Nephron (organoid): ENCODE measurements at regions not wholly inside any gene's neighbourhood (a gene's known extent, or its start where the extent isn't known, plus 50 kb on each side); places are given as distances from the start of the nearest gene placed in this dataset.
"Not testable (repeated sequence)": the region's sequence is repeated elsewhere in the genome, so short reads cannot be mapped to it uniquely, and the experiment has no call there.

Experiments
- H3K27ac Mint-ChIP-seq, 3 experiments: 2 replicates each; pipeline ENCODE4 v1.8.0; 2020; ENCODE audit warnings: mixed read lengths in 3 of 3, mild to moderate bottlenecking in 2 of 3, moderate library complexity in 1 of 3
- H3K27me3 Mint-ChIP-seq: 2 replicates; pipeline ENCODE4 v1.8.0; 2021; ENCODE audit warnings: low read depth, mild to moderate bottlenecking, moderate library complexity, mixed read lengths
- H3K36me3 Mint-ChIP-seq: 2 replicates; pipeline ENCODE4 v1.8.0; 2020; ENCODE audit warnings: low read depth, mixed read lengths
- H3K4me1 Mint-ChIP-seq: 2 replicates; pipeline ENCODE4 v1.8.0; 2020; ENCODE audit warnings: mixed read lengths
- H3K4me3 Mint-ChIP-seq, 3 experiments: 2 replicates each; pipeline ENCODE4 v1.8.0; 2020; ENCODE audit warnings: mild to moderate bottlenecking in 3 of 3, mixed read lengths in 3 of 3, moderate library complexity in 2 of 3
- H3K9me3 Mint-ChIP-seq: 2 replicates; pipeline ENCODE4 v1.8.0; 2020; ENCODE audit warnings: mixed read lengths
- TF ChIP-seq, protein P1 (sequence below), 3 experiments: fragments of 200-600 bp; sonication (generic); IDR thresholded peaks; one replicate each; pipeline ENCODE4 v1.5.0; 2021; ENCODE audit warnings: antibody characterized with exemption in 3 of 3; ENCODE audit not compliant: unreplicated experiment in 3 of 3

DNA sequence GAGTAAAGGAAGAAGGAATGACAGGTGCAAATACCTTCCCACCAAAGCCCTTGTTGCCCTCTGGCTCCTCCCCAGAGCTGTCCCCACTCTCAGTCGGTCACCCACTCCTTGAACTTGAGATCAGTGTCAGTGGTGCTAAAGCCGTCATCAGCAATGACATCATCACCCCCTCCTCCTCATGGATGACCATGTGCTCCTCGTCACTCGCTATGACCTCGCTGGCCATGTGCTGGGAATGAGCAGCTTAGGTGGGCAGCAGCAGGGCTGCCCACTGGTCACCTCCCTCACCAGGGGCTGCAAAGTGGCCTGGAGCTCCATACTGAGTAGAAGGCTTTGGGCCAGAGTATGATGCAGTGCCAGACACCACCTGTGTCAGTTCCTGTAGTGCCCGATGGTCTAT, 153.1 kb upstream of the CDK13 start:
- not testable (repeated sequence) for H3K27ac Mint-ChIP-seq, H3K4me3 Mint-ChIP-seq, H3K27me3 Mint-ChIP-seq, H3K4me1 Mint-ChIP-seq, H3K36me3 Mint-ChIP-seq, H3K9me3 Mint-ChIP-seq

DNA sequence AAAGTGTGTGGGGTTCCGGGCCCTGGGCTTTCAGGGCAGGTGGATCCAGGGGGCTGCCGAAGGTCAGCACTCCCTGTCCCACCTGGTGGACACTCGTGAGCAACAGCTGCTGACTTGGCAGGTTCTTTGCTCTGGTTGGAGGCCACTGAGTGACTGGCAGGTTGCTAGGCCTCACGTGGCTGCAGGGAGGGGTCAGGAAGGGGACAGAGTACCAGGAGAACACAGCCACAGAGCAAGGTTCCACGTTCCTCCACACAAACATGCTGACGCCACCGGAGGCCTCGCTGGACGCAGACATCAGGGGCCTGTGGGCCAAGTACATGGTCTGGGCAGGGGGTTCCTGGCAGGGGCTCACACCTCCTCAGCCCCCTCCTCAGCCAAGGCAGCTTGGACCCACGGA, 152.0 kb upstream of the CDK13 start:
- H3K27ac Mint-ChIP-seq, H3K36me3 Mint-ChIP-seq, H3K27me3 Mint-ChIP-seq, H3K4me3 Mint-ChIP-seq, H3K9me3 Mint-ChIP-seq, H3K4me1 Mint-ChIP-seq: not testable (repeated sequence)

DNA sequence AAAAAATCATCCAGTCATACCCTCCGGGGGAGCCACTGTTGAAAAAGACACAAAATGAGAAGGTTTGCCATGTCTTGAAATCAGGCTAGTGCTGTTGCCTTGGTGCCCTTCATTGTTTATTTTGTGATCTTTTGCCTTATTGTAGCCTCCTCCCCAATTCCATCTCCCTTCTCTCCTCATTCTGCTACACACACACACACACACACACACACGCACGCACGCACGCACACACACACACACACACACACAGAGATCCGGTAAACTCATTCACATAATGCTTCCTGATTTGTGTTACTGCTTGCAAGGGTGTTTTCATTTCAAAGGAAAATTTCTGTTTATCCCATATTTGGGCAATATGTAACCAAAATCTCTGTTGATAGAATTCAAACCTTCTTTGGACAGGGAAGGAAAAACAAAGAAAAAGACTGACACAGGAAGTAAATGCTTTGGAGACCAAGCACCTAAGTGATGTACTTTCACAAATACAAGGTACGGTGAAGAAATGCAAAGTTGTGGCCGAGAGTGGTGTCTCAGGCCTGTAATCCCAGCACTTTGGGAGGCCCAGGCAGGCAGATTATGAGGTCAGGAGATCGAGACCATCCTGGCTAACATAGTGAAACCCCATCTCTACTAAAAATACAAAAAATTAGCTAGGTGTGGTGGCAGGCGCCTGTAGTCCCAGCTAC, 141.1 kb upstream of the CDK13 start:
- TF ChIP-seq, protein P1, sequence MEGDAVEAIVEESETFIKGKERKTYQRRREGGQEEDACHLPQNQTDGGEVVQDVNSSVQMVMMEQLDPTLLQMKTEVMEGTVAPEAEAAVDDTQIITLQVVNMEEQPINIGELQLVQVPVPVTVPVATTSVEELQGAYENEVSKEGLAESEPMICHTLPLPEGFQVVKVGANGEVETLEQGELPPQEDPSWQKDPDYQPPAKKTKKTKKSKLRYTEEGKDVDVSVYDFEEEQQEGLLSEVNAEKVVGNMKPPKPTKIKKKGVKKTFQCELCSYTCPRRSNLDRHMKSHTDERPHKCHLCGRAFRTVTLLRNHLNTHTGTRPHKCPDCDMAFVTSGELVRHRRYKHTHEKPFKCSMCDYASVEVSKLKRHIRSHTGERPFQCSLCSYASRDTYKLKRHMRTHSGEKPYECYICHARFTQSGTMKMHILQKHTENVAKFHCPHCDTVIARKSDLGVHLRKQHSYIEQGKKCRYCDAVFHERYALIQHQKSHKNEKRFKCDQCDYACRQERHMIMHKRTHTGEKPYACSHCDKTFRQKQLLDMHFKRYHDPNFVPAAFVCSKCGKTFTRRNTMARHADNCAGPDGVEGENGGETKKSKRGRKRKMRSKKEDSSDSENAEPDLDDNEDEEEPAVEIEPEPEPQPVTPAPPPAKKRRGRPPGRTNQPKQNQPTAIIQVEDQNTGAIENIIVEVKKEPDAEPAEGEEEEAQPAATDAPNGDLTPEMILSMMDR (IDR thresholded peaks at IDR 0.05; ENCODE audit: unreplicated experiment in 3 of 3) = no peak
- no peaks in the 10 kb centered on the region for H3K9me3 Mint-ChIP-seq
- no peaks in the 10 kb centered on the region for H3K36me3 Mint-ChIP-seq
- peaks cover 12% of the 10 kb centered on the region for H3K27me3 Mint-ChIP-seq
- no peak overlapping the region for H3K27ac Mint-ChIP-seq
- H3K4me3 Mint-ChIP-seq = peak overlapping the region in 1 of 3 experiments; percentile 15
- H3K4me1 Mint-ChIP-seq = peaks cover 20% of the 10 kb centered on the region

DNA sequence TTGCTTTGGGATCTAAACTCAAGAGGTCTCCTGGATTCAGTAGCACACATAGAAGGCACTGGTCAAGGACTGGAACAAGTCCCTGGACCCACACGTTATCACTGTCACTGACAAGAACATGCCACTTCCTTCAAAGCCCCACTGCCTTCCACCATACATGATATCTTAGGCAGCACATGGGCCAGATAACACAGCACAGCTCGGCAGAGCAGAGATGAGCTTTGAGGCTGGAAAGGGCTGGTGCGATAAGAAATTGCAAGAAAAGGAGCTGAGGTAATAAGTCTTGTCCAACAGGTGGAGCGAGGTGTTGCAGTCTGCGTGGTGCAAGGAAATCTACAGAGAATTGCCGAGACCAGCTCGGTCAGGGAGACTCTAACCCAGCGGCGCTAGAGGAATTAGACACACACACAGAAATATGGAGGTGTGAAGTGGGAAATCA, 139.8 kb upstream of the CDK13 start:
- Mint-ChIP-seq H3K9me3 (no peaks in the 10 kb centered on the region), H3K27ac (no peak overlapping the region), H3K4me3 (no peak overlapping the region), H3K4me1 (peaks cover 20% of the 10 kb centered on the region), H3K36me3 (no peaks in the 10 kb centered on the region), H3K27me3 (peaks cover 12% of the 10 kb centered on the region)
- TF ChIP-seq, protein P1 (IDR thresholded peaks at IDR 0.05; ENCODE audit: unreplicated experiment in 3 of 3) = no peak

DNA sequence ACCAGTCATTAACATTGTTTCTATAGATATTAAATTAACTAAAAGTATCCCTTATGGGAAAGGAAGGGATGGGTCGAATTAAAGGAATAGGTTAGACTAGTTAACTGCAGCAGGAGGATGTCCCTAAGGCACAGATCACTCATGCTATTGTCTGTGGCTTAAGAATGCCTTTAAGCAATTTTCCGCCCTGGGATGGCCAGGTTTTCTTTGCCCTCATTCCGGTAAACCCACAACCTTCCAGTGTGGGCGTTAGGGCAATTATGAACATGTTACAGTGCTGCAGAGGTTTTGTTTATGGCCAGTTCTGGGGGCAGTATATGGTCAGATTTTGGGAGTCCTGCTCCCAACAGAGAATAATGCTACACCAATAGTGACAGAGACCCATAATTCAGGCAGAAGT, 139.3 kb upstream of the CDK13 start:
- Mint-ChIP-seq H3K36me3 (no peaks in the 10 kb centered on the region), H3K4me1 (peaks cover 23% of the 10 kb centered on the region)

DNA sequence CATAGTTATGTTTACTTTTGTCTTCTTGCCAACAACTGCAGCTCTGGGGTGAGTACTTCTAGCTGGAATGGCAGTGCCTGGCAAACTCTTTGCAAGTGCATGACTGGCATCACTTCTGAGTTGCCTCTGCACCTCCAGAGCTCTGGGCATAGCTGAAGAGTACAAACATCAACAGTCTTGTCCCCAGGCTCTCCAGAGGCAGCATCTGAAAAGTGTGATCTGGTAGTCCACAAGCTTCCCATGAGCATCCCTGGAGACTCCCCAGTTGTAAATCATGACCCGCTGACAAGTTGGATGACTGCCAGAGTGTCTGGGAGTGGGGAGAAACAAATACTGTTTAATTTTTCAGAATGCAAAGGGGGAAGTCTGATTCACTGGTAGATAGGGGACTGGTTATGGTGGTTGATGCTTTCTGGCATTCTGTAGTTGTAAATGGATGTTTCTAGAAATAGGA, 138.9 kb upstream of the CDK13 start:
- no peaks in the 10 kb centered on the region for H3K9me3 Mint-ChIP-seq

More for the DNA sequence above, 139.3 kb upstream of the CDK13 start:
- H3K9me3 Mint-ChIP-seq = no peaks in the 10 kb centered on the region
- H3K4me3 Mint-ChIP-seq = no peak overlapping the region
- peak overlapping the region in 1 of 3 experiments; percentile 80 for H3K27ac Mint-ChIP-seq
- TF ChIP-seq, protein P1 (IDR thresholded peaks at IDR 0.05; ENCODE audit: unreplicated experiment in 3 of 3) = no peak
- H3K27me3 Mint-ChIP-seq = peaks cover 12% of the 10 kb centered on the region

More for the DNA sequence above, 138.9 kb upstream of the CDK13 start:
- TF ChIP-seq, protein P1 (IDR thresholded peaks at IDR 0.05; ENCODE audit: unreplicated experiment in 3 of 3) = no peak
- Mint-ChIP-seq H3K4me1 (peaks cover 28% of the 10 kb centered on the region), H3K4me3 (no peak overlapping the region), H3K27ac (peak overlapping the region; percentile 26 to 80 (median 28)), H3K27me3 (peaks cover 12% of the 10 kb centered on the region), H3K36me3 (no peaks in the 10 kb centered on the region)
